ENCODE measurements at regions not wholly inside any gene's neighbourhood (a gene's known extent, or its start where the extent isn't known, plus 50 kb on each side); places are given as distances from the start of the nearest gene placed in this dataset.

- TF ChIP-seq CTCF (IDR thresholded peaks at IDR 0.05) = no peak
- no peak for TF ChIP-seq REST (IDR thresholded peaks at IDR 0.05; ENCODE audit: low read depth, low read length)
- no peak for TF ChIP-seq EP300 (IDR thresholded peaks at IDR 0.05; ENCODE audit: borderline replicate concordance in 1 of 2, low read depth in 1 of 2, low read length in 1 of 2)
- TF ChIP-seq NRF1 (IDR thresholded peaks at IDR 0.05; ENCODE audit: low read depth, low read length) = no peak
- TF ChIP-seq GABPA (IDR thresholded peaks at IDR 0.05; ENCODE audit: low read depth) = no peak
- no peak for TF ChIP-seq MEF2A (IDR thresholded peaks at IDR 0.05; ENCODE audit: borderline replicate concordance, low read depth)
- TF ChIP-seq RCOR1 (IDR thresholded peaks at IDR 0.05; ENCODE audit: low read length) = no peak
- no peak for TF ChIP-seq MAX (IDR thresholded peaks at IDR 0.05; ENCODE audit: low read depth)
- TF ChIP-seq SMC3 (IDR thresholded peaks at IDR 0.05; ENCODE audit: low read depth, low read length) = no peak
- TF ChIP-seq USF2 (IDR thresholded peaks at IDR 0.05; ENCODE audit: borderline replicate concordance, low read depth, low read length) = no peak
- TF ChIP-seq ZBTB33 (IDR thresholded peaks at IDR 0.05; ENCODE audit: borderline replicate concordance, low read depth) = no peak
- TF ChIP-seq POLR2AphosphoS5 (IDR thresholded peaks at IDR 0.05; ENCODE audit: low read depth, low read length) = no peak
- TF ChIP-seq NFIC (IDR thresholded peaks at IDR 0.05; ENCODE audit: borderline replicate concordance) = no peak
- TF ChIP-seq RAD21 (IDR thresholded peaks at IDR 0.05; ENCODE audit: low read length) = no peak
These were observed 212.2 kb upstream of the PTBP2 start for GRCh38 chr1:96509339-96509738.

Measured in SK-N-SH (cell line).